ENCODE measurements at regions not wholly inside any gene's neighbourhood (a gene's known extent, or its start where the extent isn't known, plus 50 kb on each side); places are given as distances from the start of the nearest gene placed in this dataset.

DNA sequence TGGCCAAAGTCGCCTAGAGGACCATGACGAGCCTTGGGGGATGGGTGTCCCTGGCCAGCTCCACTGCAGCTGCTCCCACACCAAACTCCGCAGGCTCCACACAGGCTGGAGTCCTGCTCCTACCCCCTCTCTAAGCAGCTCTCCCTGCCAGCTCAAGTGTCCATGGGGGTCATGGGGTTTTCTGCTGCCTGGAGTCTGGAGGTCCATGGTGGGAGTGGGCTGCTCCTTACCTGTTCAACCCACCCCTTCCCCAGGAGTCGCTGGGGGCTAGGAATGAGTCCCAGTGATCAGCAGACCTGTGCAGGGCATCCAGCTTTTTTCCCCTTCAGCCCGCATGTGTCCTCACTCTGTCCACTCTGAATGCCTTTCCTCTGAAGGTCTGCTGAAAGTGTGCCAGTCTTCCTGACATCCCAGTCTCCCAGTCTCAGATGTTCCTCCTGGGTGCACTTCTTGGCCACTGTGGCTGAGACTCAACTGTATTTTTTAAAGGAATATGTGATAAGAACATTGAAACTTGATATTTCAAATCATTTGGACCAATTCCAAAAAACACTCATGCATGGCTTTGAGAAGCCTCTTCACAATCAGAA lies 261.3 kb upstream of the ANKH start:
- TF ChIP-seq, protein P1, sequence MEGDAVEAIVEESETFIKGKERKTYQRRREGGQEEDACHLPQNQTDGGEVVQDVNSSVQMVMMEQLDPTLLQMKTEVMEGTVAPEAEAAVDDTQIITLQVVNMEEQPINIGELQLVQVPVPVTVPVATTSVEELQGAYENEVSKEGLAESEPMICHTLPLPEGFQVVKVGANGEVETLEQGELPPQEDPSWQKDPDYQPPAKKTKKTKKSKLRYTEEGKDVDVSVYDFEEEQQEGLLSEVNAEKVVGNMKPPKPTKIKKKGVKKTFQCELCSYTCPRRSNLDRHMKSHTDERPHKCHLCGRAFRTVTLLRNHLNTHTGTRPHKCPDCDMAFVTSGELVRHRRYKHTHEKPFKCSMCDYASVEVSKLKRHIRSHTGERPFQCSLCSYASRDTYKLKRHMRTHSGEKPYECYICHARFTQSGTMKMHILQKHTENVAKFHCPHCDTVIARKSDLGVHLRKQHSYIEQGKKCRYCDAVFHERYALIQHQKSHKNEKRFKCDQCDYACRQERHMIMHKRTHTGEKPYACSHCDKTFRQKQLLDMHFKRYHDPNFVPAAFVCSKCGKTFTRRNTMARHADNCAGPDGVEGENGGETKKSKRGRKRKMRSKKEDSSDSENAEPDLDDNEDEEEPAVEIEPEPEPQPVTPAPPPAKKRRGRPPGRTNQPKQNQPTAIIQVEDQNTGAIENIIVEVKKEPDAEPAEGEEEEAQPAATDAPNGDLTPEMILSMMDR (IDR thresholded peaks at IDR 0.05), result no peak
- no peak for TF ChIP-seq POLR2A (IDR thresholded peaks at IDR 0.05)

Data from testis (tissue), 2 donors.